ENCODE measurements at regions not wholly inside any gene's neighbourhood (a gene's known extent, or its start where the extent isn't known, plus 50 kb on each side); places are given as distances from the start of the nearest gene placed in this dataset.

DNA sequence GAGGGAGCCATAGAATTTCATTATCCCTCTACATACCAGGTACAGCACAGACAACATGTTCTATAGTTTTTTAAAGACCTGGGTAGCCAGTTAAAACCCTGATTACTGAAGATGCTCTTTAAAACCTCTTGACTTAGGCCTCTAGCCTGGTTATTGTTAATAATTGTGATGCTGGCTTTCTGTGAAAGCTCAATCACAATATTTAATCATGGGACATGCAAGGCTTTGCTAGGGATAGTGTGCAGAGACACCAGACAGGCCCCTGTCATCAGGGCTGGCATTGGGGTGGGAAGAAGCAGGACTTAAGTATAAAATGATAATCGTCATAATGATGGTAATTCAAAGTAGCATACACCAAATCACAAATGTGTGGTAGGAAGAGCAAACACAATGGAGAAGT is 274.4 kb downstream of the PTBP2 start:
- no peak for DNase-seq (ENCODE audit: low spot score)

DNA sequence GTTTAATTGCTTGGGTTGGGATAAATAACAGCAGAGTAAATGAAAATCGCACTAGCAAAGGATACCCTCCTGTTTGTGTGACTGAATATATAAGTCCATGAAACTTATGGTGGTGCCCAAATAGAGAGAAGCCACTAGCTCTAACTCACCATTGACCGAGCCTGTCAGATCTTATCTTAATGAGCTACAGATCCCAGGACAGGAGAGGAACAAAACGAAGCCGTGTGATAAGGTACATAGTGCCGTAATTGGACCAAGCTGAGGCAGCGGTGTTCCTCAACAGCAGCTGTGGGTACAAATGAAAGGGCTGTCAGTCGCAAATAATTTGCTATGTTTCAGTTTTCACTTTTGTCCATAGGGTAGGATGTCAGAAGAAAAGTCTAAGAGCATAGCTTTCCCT is 276.1 kb downstream of the PTBP2 start:
- DNase-seq (ENCODE audit: low spot score): no peak

DNA sequence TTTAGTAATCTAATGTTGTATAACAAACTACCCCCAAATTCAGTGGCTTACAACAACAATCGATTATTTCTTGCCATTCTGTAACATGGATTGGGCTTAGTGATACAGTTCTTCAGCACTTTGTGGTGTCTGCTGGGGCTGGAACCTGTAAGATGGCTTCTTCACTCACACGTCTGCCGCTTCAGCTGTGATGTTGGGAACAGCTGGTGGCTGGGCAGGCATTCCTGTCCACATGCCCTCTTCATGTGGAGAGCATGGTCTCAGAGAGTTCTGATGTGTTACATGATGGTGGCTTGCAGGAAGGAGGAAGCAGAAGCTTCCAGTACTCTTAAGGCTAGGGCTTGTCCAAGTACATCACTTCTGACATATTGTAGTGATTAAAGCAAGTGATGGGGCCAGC is 276.9 kb downstream of the PTBP2 start:
- DNase-seq (ENCODE audit: low spot score): no peak

DNA sequence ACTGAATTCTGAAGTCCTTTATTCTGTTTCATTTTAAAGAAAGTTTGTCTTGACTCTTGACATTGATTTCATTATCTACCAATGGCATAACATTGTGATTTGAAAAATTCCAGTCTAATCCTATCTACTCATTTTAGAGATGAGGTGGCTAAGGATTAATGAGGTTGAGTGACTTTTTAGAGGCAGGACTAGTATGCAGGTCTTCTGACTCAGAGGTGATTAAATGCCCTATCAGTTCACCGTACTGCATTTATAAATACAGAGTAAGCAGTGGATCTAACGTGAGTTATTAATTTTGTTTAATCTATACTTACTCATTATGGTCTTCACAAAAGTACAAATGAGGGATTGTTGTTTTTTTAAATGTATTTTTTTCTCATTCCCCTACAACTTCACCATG is 277.6 kb downstream of the PTBP2 start:
- no peak for DNase-seq (ENCODE audit: low spot score)

DNA sequence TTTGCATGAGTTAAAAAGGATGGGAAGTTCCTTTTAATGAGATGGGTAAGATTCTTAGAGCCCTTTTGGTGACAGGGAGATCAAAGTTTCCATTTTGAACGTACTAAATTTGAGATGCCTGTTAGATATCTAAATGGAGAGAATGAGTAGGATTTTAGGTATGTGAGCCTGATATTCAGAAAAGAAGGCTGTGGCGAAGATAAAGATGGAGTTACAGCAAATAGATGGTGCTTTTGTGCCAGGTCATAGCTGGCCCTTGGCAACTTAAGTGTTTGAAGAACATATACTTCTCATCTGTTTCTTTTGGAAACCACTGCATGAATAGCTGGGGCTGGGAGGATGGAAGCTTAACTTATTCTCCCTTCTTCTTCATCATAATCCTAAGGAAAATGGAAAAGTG is 282.5 kb downstream of the PTBP2 start:
- DNase-seq (ENCODE audit: low spot score): no peak

DNA sequence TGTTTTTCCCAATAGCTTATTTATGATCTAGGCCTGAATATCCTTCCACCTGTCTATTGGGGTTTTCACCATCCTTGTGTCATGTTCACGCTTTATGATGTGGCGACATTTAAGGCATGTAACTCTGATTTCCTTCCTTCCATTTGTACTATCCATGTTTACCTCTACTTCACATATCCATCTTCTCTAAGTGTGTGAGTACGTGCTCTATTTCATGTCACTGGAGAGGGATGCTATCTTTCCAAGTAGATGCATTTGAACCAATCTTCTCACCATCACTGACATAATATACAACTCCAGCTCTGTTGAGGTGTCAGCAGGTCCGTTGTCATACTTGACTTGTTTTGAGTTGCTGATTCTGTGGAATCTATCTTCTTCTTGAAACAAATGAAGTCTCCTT is 283.2 kb downstream of the PTBP2 start:
- DNase-seq (ENCODE audit: low spot score): no peak

DNA sequence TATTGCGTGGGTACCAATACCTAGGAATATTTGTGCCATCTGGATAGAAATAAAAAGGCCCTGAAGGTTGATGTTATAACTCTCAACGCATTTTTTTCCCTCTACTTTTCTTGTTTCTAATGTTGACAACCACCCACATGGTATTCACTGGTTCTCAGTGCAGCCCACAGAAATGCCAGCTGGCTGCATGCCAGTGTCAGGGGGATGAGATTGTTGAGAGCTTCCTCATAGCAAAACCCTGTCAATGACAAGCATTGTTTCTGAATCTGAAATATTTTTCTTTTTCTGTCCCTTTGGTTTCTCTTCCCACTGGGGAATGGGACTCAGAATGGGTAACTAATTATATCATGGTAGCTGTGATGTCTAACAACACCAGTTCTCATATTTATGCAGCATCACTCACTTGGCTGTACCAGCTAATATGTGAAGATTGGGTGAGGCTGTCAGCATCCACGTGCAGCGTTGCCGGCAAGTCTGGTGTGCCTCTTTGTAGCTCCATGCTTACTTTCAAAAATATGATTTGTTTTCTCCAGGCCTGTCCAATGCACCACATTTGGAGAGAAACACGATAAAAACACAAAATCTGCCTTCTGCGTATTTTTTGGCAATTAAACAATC is 284.6 kb downstream of the PTBP2 start:
- peak; percentile 84 for DNase-seq (ENCODE audit: low spot score)

DNA sequence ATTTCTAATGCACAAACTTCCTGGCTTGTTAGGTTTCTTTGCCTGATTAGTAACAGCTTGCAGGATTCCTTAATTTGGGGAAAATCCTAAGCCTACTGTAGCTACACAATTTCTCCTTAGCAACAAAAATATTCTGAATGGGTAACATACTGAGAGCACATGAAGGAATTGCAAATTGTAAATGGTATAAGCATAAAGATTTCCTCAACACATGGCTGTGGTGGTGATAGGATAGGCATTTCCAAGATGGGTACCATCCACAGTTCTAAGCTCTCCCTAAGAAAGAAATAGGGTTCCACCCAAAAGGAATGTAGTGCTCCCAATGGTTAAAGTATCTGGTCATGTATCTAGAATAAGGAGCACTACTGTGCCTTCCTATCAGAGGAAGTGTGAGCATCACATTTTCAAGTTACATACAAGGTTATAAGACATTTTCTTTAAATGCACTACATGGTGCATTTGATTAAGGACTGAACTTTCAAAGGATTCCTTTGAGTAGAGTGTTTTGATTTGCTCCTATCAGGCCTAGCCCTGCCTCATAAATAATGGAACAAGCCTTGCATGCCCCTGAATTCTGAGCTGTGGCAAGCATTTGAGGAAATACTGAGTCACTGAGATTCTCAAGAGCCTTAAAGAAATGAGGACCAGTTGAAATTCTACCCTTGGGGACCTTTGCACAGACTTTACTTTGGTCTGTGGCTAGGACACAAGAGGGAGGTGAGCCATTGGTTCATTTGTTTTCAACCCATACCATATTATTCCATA is 286.4 kb downstream of the PTBP2 start:
- DNase-seq (ENCODE audit: low spot score): no peak

DNA sequence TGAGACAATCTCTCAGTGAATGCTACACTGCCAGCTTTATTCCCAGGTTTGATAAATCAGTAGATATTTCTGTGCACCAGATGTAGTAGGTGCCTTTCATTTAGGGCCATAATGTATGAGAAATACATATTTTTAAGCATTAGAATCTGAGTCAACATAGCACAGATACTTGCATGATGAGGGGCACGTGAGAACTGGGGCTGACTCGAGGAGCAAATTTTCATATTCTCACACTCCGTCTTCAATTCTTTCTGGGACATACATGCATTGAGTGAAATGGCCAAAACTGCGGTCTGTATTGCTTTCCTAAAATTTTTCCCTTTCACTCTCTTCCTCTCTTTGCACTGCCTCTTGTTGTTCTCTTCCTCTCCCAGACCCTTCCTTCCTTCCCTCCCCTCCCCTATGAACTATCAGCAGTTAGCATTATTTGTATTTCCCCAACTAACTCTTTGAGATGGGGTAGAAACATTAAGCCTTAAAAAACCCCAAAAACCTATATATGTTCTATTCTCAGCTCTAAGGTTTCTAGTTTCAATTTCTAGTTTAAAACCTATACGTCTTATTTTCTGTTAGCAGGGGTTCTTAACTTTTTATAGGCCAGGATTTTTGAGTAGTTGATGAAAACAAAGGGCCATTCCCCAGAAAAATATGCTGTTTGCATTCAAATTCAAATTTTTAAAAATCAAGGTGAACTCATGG is 289.1 kb downstream of the PTBP2 start:
- DNase-seq (ENCODE audit: low spot score): no peak

DNA sequence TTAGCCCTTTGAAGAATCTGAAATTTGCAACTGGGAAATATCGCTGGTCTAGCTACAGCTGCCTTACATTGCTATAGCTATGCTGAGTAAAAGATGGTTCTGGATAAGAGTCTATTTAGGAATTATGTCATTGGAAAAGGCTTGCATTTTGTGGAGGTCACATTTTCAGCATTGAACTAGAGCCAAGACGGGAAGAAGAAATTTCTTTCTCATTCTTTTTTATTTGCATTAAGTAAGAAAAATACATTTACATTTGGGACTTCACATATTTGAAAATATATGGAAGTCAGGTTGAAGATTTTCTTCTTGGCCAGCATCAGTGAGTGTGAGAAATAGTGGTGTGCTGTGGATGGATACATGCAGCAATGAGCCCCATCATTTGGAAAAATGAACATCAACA is 291.6 kb downstream of the PTBP2 start:
- DNase-seq (ENCODE audit: low spot score): no peak

DNA sequence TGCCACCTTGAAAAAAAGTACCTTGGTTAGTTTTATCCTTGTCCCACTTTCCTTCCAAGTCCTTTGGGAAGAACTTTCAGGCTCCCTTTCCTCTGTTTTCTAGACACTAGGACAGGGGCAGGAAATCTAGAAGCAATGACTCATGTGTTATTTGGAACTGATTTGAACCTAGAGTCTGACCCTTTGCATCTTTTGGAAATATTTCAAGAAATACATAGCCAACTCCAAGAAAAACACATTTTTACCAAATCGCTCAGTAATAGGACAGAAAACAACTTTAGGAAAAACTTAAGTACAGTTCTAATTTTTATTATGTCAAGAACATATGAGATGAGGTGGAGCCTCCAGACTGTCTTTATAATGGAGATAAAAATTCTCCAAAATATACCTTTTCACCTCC is 292.4 kb downstream of the PTBP2 start:
- no peak for DNase-seq (ENCODE audit: low spot score)

DNA sequence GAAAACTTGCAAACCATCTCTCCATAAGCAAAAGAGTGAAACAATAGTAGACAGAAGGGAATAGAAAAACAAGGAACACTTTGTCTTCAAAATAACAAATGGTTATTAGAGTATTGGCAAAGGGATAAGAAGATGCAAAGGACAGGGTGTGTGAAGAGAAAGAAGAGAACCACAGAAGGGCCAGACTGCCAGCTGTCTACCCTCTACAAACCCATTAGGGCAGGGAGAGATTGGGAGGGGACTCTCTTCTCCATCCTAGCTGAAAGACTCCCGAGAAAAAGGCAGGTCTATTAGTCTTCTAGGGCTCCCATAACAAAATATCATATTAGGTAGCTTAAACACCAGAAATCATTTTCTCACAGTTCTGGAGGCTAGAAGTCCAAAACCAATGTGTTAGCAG is 292.8 kb downstream of the PTBP2 start:
- DNase-seq (ENCODE audit: low spot score): no peak

DNA sequence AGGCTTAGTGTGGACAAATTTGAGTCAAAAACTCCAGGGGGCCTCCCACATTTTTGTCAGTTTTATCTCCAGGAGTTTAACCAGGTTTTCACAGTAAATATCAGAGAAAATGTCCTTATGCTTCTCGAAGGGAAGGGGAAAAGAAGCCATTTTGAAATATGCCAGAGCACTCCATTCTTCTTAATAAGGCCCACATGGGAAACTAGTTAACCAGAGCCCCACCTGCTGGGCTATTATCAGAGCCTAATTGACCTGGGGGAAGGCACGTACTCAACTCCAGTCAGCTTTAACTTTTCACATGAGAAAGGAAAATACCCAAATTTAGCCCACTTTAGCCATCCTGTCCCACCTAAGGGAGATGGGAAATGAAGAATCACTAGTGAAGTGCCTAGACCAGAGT is 296.3 kb downstream of the PTBP2 start:
- no peak for DNase-seq (ENCODE audit: low spot score)
